ENCODE measurements at regions not wholly inside any gene's neighbourhood (a gene's known extent, or its start where the extent isn't known, plus 50 kb on each side); places are given as distances from the start of the nearest gene placed in this dataset.

- Mint-ChIP-seq H3K36me3 (ENCODE audit: low read depth) (no peaks in the 10 kb centered on the region), H3K9me3 (peaks cover 34% of the 10 kb centered on the region), H3K27ac (no peak overlapping the region), H3K4me3 (no peak overlapping the region), H3K4me1 (no peaks in the 10 kb centered on the region), H3K27me3 (ENCODE audit: insufficient read depth) (no peaks in the 10 kb centered on the region)
- Histone ChIP-seq H3K36me3 (ENCODE audit: control insufficient read depth, insufficient read depth, low read length) (no peaks in the 10 kb centered on the region), H3K9me3 (ENCODE audit: control insufficient read depth, low read length) (no peaks in the 10 kb centered on the region), H3K9ac (ENCODE audit: extremely low read depth, low read length, poor library complexity, severe bottlenecking) (no peak overlapping the region), H3K27ac (ENCODE audit: low read depth, low read length) (no peak overlapping the region), H3K4me1 (ENCODE audit: control insufficient read depth, insufficient read depth, low read length) (no peaks in the 10 kb centered on the region), H3K4me3 (ENCODE audit: low read length) (no peak overlapping the region), H3K27me3 (ENCODE audit: control insufficient read depth, insufficient read depth, low read length, poor library complexity, severe bottlenecking) (no peaks in the 10 kb centered on the region)
- TF ChIP-seq, protein P1, sequence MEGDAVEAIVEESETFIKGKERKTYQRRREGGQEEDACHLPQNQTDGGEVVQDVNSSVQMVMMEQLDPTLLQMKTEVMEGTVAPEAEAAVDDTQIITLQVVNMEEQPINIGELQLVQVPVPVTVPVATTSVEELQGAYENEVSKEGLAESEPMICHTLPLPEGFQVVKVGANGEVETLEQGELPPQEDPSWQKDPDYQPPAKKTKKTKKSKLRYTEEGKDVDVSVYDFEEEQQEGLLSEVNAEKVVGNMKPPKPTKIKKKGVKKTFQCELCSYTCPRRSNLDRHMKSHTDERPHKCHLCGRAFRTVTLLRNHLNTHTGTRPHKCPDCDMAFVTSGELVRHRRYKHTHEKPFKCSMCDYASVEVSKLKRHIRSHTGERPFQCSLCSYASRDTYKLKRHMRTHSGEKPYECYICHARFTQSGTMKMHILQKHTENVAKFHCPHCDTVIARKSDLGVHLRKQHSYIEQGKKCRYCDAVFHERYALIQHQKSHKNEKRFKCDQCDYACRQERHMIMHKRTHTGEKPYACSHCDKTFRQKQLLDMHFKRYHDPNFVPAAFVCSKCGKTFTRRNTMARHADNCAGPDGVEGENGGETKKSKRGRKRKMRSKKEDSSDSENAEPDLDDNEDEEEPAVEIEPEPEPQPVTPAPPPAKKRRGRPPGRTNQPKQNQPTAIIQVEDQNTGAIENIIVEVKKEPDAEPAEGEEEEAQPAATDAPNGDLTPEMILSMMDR (conservative IDR thresholded peaks at IDR 0.05), result no peak
- WGBS, 2 experiments (ENCODE audit: insufficient coverage in 1 of 2, insufficient read length in 1 of 2), result 96% methylated on average over 1 of the region's 1 CpG; no CpG with 5 or more reads in 1 of the 2 experiments
- no peak for DNase-seq
Measured at GRCh38 chr4:117755438-117755837, 278.8 kb upstream of the NDST3 start.

- Histone ChIP-seq H3K9ac (ENCODE audit: extremely low read depth, low read length, poor library complexity, severe bottlenecking) (no peak overlapping the region), H3K9me3 (ENCODE audit: control insufficient read depth, low read length) (no peaks in the 10 kb centered on the region)
- 63 to 100% methylated on average over 2 to 3 of the region's 3 CpGs for WGBS, 2 experiments (ENCODE audit: insufficient coverage in 1 of 2, insufficient read length in 1 of 2)
Measured at GRCh38 chr4:117768610-117769009, 265.7 kb upstream of the NDST3 start.

DNA sequence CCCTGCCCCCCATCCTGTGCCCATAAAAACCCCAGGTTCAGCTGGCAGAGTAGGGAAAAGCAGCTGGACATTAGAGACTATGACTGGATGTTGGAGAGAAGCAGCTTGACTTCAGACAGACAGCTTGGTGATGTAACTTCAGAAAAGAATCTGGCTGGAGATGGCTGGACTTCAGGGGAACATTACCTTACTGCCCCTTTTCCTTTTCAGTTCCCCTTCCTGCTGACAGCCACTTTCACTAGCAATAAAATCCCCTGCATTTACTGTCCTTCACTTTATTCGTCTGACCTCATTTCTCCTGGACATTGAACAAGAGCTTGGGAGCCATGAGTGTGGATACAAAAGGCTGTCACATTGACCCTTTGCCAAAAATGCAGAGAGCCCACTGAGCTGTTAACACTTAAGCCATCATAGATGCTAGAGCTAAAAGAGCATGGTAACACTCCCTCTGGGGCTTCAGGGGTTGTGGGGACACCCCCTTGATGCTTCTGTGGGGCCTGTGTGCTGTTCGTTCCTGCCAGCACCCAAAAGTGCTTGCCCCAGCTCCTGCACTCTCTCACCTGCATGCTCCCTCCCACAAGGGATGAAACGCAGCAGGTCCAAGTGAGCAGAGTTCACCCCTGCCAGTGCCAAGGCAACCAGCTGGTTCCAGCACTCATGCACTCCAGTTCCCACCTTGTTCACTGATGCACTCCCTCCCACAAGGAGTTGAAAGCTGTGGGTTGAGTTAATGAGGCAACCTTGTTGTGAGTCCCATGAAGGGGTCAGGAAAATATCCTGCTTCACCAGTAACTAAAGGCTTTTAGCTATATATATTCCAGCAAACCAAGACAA lies 263.8 kb upstream of the NDST3 start:
- TF ChIP-seq, protein P1 (conservative IDR thresholded peaks at IDR 0.05), result no peak
- no peaks in the 10 kb centered on the region for H3K27me3 ChIP-seq (ENCODE audit: control insufficient read depth, insufficient read depth, low read length, poor library complexity, severe bottlenecking)
- no peaks in the 10 kb centered on the region for H3K9me3 Mint-ChIP-seq
- no peaks in the 10 kb centered on the region for H3K9me3 ChIP-seq (ENCODE audit: control insufficient read depth, low read length)
- DNase-seq, result peak; percentile 46
- no peak overlapping the region for H3K9ac ChIP-seq (ENCODE audit: extremely low read depth, low read length, poor library complexity, severe bottlenecking)
- WGBS, 2 experiments (ENCODE audit: insufficient coverage in 1 of 2, insufficient read length in 1 of 2), result 78 to 100% methylated on average over 1 to 3 of the region's 3 CpGs
- no peak overlapping the region for H3K27ac Mint-ChIP-seq
- H3K36me3 Mint-ChIP-seq (ENCODE audit: low read depth), result no peaks in the 10 kb centered on the region
- H3K4me3 ChIP-seq (ENCODE audit: low read length), result no peak overlapping the region
- H3K27ac ChIP-seq (ENCODE audit: low read depth, low read length), result no peak overlapping the region
- H3K27me3 Mint-ChIP-seq (ENCODE audit: insufficient read depth), result no peaks in the 10 kb centered on the region
- H3K4me3 Mint-ChIP-seq, result no peak overlapping the region
- H3K4me1 ChIP-seq (ENCODE audit: control insufficient read depth, insufficient read depth, low read length), result no peaks in the 10 kb centered on the region
- no peaks in the 10 kb centered on the region for H3K36me3 ChIP-seq (ENCODE audit: control insufficient read depth, insufficient read depth, low read length)
- H3K4me1 Mint-ChIP-seq, result peaks cover 2% of the 10 kb centered on the region

More at GRCh38 chr4:117768610-117769009, 265.7 kb upstream of the NDST3 start:
- H3K36me3 Mint-ChIP-seq (ENCODE audit: low read depth), result no peaks in the 10 kb centered on the region
- peaks cover 2% of the 10 kb centered on the region for H3K4me1 Mint-ChIP-seq
- Histone ChIP-seq H3K4me3 (ENCODE audit: low read length) (no peak overlapping the region), H3K27ac (ENCODE audit: low read depth, low read length) (no peak overlapping the region), H3K4me1 (ENCODE audit: control insufficient read depth, insufficient read depth, low read length) (no peaks in the 10 kb centered on the region), H3K36me3 (ENCODE audit: control insufficient read depth, insufficient read depth, low read length) (no peaks in the 10 kb centered on the region), H3K27me3 (ENCODE audit: control insufficient read depth, insufficient read depth, low read length, poor library complexity, severe bottlenecking) (no peaks in the 10 kb centered on the region)
- H3K4me3 Mint-ChIP-seq, result no peak overlapping the region
- H3K27me3 Mint-ChIP-seq (ENCODE audit: insufficient read depth), result no peaks in the 10 kb centered on the region
- H3K27ac Mint-ChIP-seq, result no peak overlapping the region
- no peak for DNase-seq
- H3K9me3 Mint-ChIP-seq, result no peaks in the 10 kb centered on the region
- TF ChIP-seq, protein P1 (conservative IDR thresholded peaks at IDR 0.05), result no peak
